Ishikawa (cell line): ENCODE measurements at regions not wholly inside any gene's neighbourhood (a gene's known extent, or its start where the extent isn't known, plus 50 kb on each side); places are given as distances from the start of the nearest gene placed in this dataset.
A peak's percentile ranks its signal among the peaks of the same experiment; 100 is the strongest.

ENCODE experiments used
- CEBPB ChIP-seq: IDR thresholded peaks from 2 replicates; pipeline ENCODE4 v1.6.1; 2012
- CREB1 ChIP-seq: IDR thresholded peaks from 2 replicates; pipeline ENCODE4 v1.6.1; 2012; ENCODE audit warnings: low read depth
- EGR1 ChIP-seq: IDR thresholded peaks from 2 replicates; pipeline ENCODE4 v1.6.1; 2012
- EP300 ChIP-seq: IDR thresholded peaks from 2 replicates; pipeline ENCODE4 v1.6.1; 2012; ENCODE audit warnings: borderline replicate concordance
- FOXM1 ChIP-seq: IDR thresholded peaks from 2 replicates; pipeline ENCODE4 v1.6.1; 2012; ENCODE audit warnings: low read depth, borderline replicate concordance
- NFIC ChIP-seq: IDR thresholded peaks from 2 replicates; pipeline ENCODE4 v1.6.1; 2012
- RAD21 ChIP-seq: IDR thresholded peaks from 2 replicates; pipeline ENCODE4 v1.6.1; 2012; ENCODE audit warnings: low read depth
- TAF1 ChIP-seq: IDR thresholded peaks from 2 replicates; pipeline ENCODE4 v1.6.1; 2012; ENCODE audit warnings: low read depth, mild to moderate bottlenecking
- TCF12 ChIP-seq: IDR thresholded peaks from 2 replicates; pipeline ENCODE4 v1.6.1; 2012; ENCODE audit warnings: low read depth
- TEAD4 ChIP-seq: IDR thresholded peaks from 2 replicates; pipeline ENCODE4 v1.6.1; 2012
- YY1 ChIP-seq: IDR thresholded peaks from 2 replicates; pipeline ENCODE4 v1.6.1; 2012; ENCODE audit warnings: low read depth
- ZBTB7A ChIP-seq: IDR thresholded peaks from 2 replicates; pipeline ENCODE4 v1.6.1; 2012; ENCODE audit warnings: low read depth
- TF ChIP-seq, protein P1 (sequence below): IDR thresholded peaks from 2 replicates; pipeline ENCODE4 v1.6.1; 2012
- TF ChIP-seq, protein P2 (sequence below): IDR thresholded peaks from 2 replicates; pipeline ENCODE4 v1.6.1; 2012
- TF ChIP-seq, protein P3 (sequence below): IDR thresholded peaks from 2 replicates; pipeline ENCODE4 v1.6.1; 2012; ENCODE audit warnings: low read depth, mild to moderate bottlenecking

DNA sequence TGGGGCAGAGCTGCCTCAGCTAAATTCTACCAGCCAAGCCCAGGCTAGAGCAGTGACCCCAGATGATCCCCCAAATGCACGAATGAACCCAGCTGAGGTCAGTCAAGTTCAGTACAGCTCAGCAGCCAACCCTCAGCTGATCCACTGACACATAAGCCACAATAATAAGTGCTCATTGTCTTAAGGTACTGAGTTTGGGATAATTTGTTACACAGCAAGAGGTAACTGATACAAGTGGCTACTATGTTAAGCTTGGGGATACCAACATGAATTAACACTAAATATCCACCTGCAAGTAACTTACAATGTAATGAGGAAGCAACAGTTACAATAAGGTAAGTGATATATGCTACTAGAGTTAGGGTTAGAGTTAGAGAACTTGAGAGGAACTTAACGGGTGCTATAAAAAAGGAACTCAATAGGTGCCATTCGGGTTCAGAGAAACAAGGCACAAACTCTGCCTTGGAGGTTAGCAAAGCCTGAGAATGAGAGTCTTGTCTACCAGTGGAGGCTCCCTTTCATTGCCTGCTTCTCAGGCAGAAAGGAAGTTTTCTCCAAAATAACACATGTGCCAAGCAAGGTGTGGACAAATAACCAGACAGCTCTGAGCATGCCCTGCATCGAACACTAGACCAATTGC, 189.4 kb downstream of the ARL4C start:
- TF ChIP-seq ZBTB7A (no peak), NFIC (no peak), CREB1 (no peak), EP300 (no peak), EGR1 (no peak), FOXM1 (no peak)
- TF ChIP-seq, protein P1, sequence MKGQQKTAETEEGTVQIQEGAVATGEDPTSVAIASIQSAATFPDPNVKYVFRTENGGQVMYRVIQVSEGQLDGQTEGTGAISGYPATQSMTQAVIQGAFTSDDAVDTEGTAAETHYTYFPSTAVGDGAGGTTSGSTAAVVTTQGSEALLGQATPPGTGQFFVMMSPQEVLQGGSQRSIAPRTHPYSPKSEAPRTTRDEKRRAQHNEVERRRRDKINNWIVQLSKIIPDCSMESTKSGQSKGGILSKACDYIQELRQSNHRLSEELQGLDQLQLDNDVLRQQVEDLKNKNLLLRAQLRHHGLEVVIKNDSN = no peak

DNA sequence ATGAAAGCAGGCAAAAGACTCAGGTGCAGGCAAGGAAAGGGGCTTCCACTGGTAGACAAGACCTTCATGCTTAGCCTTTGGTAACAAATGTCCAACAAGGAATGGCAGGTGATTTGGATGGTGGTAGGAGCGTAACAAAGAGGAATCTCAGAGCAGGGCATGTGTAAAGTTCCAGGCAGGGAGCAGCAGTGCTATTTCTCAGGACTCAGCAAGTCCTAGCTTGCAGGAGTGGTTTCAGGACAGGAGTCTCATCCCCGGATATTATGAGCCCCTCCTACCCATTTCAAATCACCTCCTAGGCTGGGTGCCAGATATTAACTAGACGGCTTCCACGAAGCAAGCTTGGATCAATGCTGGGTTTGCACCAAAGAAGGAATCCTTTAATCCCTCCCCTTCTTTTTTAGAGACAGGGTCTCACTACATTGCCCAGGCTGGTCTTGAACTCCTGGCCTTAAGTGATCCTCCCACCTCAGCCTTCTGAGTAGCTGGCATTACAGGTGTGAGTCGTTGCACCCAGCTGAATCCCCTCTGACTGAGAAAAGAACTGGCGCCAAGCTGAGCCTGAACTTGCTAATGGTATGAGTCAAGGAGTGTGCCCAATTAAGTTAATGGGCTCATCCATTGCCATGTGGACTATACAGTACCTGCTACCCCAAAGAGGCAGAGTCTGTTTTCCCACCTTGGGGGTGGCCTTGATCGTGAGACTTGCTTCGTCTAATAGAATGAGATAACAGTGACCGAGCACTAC, 190.3 kb downstream of the ARL4C start:
- TF ChIP-seq CEBPB (no peak), TAF1 (no peak), ZBTB7A (no peak), EGR1 (no peak), NFIC (no peak), FOXM1 (no peak), TCF12 (no peak), YY1 (no peak), TEAD4 (no peak), RAD21 (no peak), CREB1 (no peak), EP300 (no peak)
- TF ChIP-seq, protein P1 = no peak
- TF ChIP-seq, protein P2, sequence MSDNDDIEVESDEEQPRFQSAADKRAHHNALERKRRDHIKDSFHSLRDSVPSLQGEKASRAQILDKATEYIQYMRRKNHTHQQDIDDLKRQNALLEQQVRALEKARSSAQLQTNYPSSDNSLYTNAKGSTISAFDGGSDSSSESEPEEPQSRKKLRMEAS = no peak
- TF ChIP-seq, protein P3, sequence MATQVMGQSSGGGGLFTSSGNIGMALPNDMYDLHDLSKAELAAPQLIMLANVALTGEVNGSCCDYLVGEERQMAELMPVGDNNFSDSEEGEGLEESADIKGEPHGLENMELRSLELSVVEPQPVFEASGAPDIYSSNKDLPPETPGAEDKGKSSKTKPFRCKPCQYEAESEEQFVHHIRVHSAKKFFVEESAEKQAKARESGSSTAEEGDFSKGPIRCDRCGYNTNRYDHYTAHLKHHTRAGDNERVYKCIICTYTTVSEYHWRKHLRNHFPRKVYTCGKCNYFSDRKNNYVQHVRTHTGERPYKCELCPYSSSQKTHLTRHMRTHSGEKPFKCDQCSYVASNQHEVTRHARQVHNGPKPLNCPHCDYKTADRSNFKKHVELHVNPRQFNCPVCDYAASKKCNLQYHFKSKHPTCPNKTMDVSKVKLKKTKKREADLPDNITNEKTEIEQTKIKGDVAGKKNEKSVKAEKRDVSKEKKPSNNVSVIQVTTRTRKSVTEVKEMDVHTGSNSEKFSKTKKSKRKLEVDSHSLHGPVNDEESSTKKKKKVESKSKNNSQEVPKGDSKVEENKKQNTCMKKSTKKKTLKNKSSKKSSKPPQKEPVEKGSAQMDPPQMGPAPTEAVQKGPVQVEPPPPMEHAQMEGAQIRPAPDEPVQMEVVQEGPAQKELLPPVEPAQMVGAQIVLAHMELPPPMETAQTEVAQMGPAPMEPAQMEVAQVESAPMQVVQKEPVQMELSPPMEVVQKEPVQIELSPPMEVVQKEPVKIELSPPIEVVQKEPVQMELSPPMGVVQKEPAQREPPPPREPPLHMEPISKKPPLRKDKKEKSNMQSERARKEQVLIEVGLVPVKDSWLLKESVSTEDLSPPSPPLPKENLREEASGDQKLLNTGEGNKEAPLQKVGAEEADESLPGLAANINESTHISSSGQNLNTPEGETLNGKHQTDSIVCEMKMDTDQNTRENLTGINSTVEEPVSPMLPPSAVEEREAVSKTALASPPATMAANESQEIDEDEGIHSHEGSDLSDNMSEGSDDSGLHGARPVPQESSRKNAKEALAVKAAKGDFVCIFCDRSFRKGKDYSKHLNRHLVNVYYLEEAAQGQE = no peak

DNA sequence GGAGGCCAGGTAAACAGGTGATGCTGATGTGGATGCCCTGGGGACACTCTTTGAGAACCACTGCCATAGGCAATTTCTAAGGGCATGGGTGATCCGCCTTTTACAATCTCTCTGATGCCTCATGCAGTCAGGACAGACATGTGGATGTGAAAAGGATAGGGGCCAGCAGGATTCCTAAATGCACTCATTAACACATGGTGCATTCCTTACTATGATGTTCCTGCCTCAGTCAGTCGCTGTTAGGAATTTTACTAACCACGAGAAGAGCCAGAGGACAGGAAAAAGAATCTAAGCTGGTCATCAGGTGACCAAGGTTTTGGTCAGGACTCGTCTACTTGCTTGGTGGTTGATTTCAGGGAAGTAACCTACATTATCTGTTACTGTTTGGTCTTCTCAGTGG, 191.0 kb downstream of the ARL4C start:
- TF ChIP-seq, protein P3 = no peak
- no peak for TF ChIP-seq FOXM1
- no peak for TF ChIP-seq ZBTB7A
- no peak for TF ChIP-seq TEAD4
- TF ChIP-seq YY1 = no peak
- no peak for TF ChIP-seq RAD21
- TF ChIP-seq, protein P2 = no peak
- no peak for TF ChIP-seq NFIC
- TF ChIP-seq, protein P1 = no peak
- no peak for TF ChIP-seq CEBPB
- TF ChIP-seq TAF1 = no peak
- no peak for TF ChIP-seq CREB1

DNA sequence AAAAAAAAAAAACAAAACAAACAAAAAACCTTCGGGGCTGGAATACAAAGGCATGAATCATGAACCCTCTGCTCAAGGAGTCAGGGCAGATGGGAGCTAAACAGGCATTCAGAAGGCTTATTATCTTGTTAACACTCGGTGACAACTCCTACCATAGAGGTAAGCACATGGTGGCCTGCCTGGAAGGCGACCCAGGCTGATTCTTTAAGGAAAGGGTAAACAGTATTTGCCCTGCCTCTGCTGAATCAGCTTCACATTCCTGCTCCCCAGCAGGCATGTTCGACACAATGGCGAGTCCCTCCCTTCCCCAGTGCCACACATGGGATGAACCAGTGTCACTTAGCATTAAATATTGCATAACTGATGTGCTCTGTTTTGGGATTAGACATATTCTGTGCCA, 191.9 kb downstream of the ARL4C start:
- TF ChIP-seq FOXM1 = no peak
- no peak for TF ChIP-seq NFIC
- TF ChIP-seq EP300 = no peak
- TF ChIP-seq ZBTB7A = no peak
- TF ChIP-seq, protein P3 = no peak
- no peak for TF ChIP-seq RAD21
- peak; percentile 65; the same call in 1 of the 2 replicates for TF ChIP-seq TEAD4
- TF ChIP-seq, protein P1 = no peak
- TF ChIP-seq TAF1 = no peak
- no peak for TF ChIP-seq CEBPB
- TF ChIP-seq CREB1 = no peak
- 0 out of 2 replicates have a peak, but pooled peaks have one; percentile 30 for TF ChIP-seq YY1
- no peak for TF ChIP-seq EGR1
- TF ChIP-seq, protein P2 = 0 out of 2 replicates have a peak, but pooled peaks have one; percentile 32
- no peak for TF ChIP-seq TCF12
